ENCODE measurements at regions not wholly inside any gene's neighbourhood (a gene's known extent, or its start where the extent isn't known, plus 50 kb on each side); places are given as distances from the start of the nearest gene placed in this dataset.

DNA sequence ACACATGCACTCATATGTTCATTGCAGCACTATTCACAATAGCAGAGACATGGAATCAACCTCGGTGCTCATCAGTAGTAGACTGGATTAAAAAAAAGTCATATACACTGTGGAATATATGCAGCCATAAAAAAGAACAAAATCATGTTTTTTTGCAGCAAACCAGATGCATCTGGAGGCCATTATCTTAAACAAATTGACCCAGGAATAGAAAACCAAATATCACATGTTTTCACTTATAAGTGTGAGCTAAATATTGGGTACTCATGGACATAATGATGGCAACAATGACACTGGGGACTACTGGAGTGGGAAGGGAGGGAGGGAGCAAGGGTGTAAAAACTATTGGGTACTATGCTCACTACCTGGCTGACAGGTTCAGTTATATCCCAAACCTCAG is 792.6 kb downstream of the EPHA4 start:
- 0% methylated on average over 1 of the region's 1 CpG for WGBS (ENCODE audit: insufficient coverage, low coverage, missing lambda C conversion rate)
- POLR2A ChIA-PET: no interaction called here
- Histone ChIP-seq H3K4me1 (replicated peaks in 1 of 2; ENCODE audit: control insufficient read depth in 2 of 2, insufficient read depth in 2 of 2, low read length in 2 of 2) (no peaks in the 10 kb centered on the region), H2AFZ (ENCODE audit: low read depth, low read length) (no peak overlapping the region), H3K27ac (ENCODE audit: extremely low read depth, low read depth, low read length) (no peak overlapping the region), H3K9ac (ENCODE audit: insufficient read depth in 1 of 2, low read depth in 2 of 2, low read length in 2 of 2) (no peak overlapping the region), H3K27me3 (ENCODE audit: control insufficient read depth in 2 of 2, insufficient read depth in 2 of 2, low read length in 2 of 2) (no peaks in the 10 kb centered on the region), H3K4me2 (ENCODE audit: insufficient read depth, low read length) (no peak overlapping the region), H3K4me3 (no peak overlapping the region), H3K36me3 (ENCODE audit: control insufficient read depth, insufficient read depth, low read length) (no peaks in the 10 kb centered on the region), H3K9me1 (ENCODE audit: control insufficient read depth, insufficient read depth, low read length) (no peaks in the 10 kb centered on the region), H4K20me1 (replicated peaks; ENCODE audit: control insufficient read depth, insufficient read depth, low read length) (no peaks in the 10 kb centered on the region), H3K79me2 (ENCODE audit: control insufficient read depth, insufficient read depth, low read length) (no peaks in the 10 kb centered on the region), H3K9me3 (replicated peaks; ENCODE audit: control insufficient read depth, insufficient read depth, low read depth, low read length) (no peaks in the 10 kb centered on the region)
- TF ChIP-seq, protein P1, sequence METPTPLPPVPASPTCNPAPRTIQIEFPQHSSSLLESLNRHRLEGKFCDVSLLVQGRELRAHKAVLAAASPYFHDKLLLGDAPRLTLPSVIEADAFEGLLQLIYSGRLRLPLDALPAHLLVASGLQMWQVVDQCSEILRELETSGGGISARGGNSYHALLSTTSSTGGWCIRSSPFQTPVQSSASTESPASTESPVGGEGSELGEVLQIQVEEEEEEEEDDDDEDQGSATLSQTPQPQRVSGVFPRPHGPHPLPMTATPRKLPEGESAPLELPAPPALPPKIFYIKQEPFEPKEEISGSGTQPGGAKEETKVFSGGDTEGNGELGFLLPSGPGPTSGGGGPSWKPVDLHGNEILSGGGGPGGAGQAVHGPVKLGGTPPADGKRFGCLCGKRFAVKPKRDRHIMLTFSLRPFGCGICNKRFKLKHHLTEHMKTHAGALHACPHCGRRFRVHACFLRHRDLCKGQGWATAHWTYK (CRISPR knock-in tag; IDR thresholded peaks at IDR 0.05): no peak
- no peak for TF ChIP-seq PRMT5 (CRISPR knock-in tag; IDR thresholded peaks at IDR 0.05)
- CTCF ChIA-PET (ENCODE audit: low intra/inter-chr PET ratio): no interaction called here
- ATAC-seq: no peak
- intact Hi-C loops (cut with micrococcal nuclease): no loop called here
- no peak for DNase-seq (ENCODE audit: extremely low read depth in 1 of 4, low spot score in 3 of 4)
- in situ Hi-C loops (cut with MboI): no loop called here
- no peak for FAIRE-seq
- no TSS peak for BruUV-seq (replicated peaks)

DNA sequence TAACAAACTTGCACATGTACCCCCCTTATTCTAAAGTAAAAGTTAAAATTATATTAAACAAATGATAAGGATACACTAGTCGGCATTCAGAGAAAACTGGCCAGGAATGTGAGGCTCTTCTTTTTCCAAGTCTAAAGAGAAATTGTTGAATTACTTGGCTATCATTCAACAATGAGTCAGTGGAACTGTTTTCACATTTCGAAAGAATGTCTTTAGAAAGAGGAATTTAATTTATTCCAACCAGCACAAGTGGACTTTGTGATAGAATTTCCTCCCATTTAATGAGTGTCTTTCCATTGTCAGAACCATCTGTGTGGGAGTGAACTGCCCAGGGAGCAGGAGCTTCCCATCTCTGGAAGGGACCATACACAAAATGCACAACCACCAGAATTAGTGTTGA is 792.2 kb downstream of the EPHA4 start:
- no TSS peak for BruUV-seq (replicated peaks)
- Histone ChIP-seq H3K27me3 (ENCODE audit: control insufficient read depth in 2 of 2, insufficient read depth in 2 of 2, low read length in 2 of 2) (no peaks in the 10 kb centered on the region), H3K79me2 (ENCODE audit: control insufficient read depth, insufficient read depth, low read length) (no peaks in the 10 kb centered on the region), H3K4me2 (ENCODE audit: insufficient read depth, low read length) (no peak overlapping the region), H3K9me3 (replicated peaks; ENCODE audit: control insufficient read depth, insufficient read depth, low read depth, low read length) (no peaks in the 10 kb centered on the region), H3K9ac (ENCODE audit: insufficient read depth in 1 of 2, low read depth in 2 of 2, low read length in 2 of 2) (no peak overlapping the region), H3K4me1 (replicated peaks in 1 of 2; ENCODE audit: control insufficient read depth in 2 of 2, insufficient read depth in 2 of 2, low read length in 2 of 2) (no peaks in the 10 kb centered on the region), H3K4me3 (no peak overlapping the region), H3K36me3 (ENCODE audit: control insufficient read depth, insufficient read depth, low read length) (no peaks in the 10 kb centered on the region), H3K27ac (ENCODE audit: extremely low read depth, low read depth, low read length) (no peak overlapping the region), H4K20me1 (replicated peaks; ENCODE audit: control insufficient read depth, insufficient read depth, low read length) (no peaks in the 10 kb centered on the region), H3K9me1 (ENCODE audit: control insufficient read depth, insufficient read depth, low read length) (no peaks in the 10 kb centered on the region), H2AFZ (ENCODE audit: low read depth, low read length) (no peak overlapping the region)
- intact Hi-C loops (cut with micrococcal nuclease): no loop called here
- ChIA-PET CTCF (ENCODE audit: low intra/inter-chr PET ratio) (no interaction called here), POLR2A (interaction anchor here (0.7 kb wide), 1 partner anchor 730 kb away, joined by 3 read pairs; no protein-coding TSS in a partner anchor)
- no peak for DNase-seq (ENCODE audit: extremely low read depth in 1 of 4, low spot score in 3 of 4)
- 0% methylated on average over 2 of the region's 2 CpGs for WGBS (ENCODE audit: insufficient coverage, low coverage, missing lambda C conversion rate)
- no peak for ATAC-seq
- no peak for FAIRE-seq
- in situ Hi-C loops (cut with MboI): no loop called here
- TF ChIP-seq, protein P2, sequence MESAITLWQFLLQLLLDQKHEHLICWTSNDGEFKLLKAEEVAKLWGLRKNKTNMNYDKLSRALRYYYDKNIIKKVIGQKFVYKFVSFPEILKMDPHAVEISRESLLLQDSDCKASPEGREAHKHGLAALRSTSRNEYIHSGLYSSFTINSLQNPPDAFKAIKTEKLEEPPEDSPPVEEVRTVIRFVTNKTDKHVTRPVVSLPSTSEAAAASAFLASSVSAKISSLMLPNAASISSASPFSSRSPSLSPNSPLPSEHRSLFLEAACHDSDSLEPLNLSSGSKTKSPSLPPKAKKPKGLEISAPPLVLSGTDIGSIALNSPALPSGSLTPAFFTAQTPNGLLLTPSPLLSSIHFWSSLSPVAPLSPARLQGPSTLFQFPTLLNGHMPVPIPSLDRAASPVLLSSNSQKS (CRISPR knock-in tag; IDR thresholded peaks at IDR 0.05): no peak
- TF ChIP-seq, protein P3, sequence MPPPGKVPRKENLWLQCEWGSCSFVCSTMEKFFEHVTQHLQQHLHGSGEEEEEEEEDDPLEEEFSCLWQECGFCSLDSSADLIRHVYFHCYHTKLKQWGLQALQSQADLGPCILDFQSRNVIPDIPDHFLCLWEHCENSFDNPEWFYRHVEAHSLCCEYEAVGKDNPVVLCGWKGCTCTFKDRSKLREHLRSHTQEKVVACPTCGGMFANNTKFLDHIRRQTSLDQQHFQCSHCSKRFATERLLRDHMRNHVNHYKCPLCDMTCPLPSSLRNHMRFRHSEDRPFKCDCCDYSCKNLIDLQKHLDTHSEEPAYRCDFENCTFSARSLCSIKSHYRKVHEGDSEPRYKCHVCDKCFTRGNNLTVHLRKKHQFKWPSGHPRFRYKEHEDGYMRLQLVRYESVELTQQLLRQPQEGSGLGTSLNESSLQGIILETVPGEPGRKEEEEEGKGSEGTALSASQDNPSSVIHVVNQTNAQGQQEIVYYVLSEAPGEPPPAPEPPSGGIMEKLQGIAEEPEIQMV (tag; conservative IDR thresholded peaks at IDR 0.05; ENCODE audit: low read depth): no peak
- TF ChIP-seq, protein P4, sequence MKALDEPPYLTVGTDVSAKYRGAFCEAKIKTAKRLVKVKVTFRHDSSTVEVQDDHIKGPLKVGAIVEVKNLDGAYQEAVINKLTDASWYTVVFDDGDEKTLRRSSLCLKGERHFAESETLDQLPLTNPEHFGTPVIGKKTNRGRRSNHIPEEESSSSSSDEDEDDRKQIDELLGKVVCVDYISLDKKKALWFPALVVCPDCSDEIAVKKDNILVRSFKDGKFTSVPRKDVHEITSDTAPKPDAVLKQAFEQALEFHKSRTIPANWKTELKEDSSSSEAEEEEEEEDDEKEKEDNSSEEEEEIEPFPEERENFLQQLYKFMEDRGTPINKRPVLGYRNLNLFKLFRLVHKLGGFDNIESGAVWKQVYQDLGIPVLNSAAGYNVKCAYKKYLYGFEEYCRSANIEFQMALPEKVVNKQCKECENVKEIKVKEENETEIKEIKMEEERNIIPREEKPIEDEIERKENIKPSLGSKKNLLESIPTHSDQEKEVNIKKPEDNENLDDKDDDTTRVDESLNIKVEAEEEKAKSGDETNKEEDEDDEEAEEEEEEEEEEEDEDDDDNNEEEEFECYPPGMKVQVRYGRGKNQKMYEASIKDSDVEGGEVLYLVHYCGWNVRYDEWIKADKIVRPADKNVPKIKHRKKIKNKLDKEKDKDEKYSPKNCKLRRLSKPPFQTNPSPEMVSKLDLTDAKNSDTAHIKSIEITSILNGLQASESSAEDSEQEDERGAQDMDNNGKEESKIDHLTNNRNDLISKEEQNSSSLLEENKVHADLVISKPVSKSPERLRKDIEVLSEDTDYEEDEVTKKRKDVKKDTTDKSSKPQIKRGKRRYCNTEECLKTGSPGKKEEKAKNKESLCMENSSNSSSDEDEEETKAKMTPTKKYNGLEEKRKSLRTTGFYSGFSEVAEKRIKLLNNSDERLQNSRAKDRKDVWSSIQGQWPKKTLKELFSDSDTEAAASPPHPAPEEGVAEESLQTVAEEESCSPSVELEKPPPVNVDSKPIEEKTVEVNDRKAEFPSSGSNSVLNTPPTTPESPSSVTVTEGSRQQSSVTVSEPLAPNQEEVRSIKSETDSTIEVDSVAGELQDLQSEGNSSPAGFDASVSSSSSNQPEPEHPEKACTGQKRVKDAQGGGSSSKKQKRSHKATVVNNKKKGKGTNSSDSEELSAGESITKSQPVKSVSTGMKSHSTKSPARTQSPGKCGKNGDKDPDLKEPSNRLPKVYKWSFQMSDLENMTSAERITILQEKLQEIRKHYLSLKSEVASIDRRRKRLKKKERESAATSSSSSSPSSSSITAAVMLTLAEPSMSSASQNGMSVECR (CRISPR knock-in tag; IDR thresholded peaks at IDR 0.05): no peak
- no peak for TF ChIP-seq BRF1 (IDR thresholded peaks at IDR 0.05; ENCODE audit: borderline replicate concordance, extremely low read depth, insufficient read length)
- TF ChIP-seq, protein P5, sequence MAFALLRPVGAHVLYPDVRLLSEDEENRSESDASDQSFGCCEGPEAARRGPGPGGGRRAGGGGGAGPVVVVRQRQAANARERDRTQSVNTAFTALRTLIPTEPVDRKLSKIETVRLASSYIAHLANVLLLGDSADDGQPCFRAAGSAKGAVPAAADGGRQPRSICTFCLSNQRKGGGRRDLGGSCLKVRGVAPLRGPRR (CRISPR knock-in tag; IDR thresholded peaks at IDR 0.05): no peak

All from K562 (cell line).